Loucy (cell line): ENCODE measurements at regions not wholly inside any gene's neighbourhood (a gene's known extent, or its start where the extent isn't known, plus 50 kb on each side); places are given as distances from the start of the nearest gene placed in this dataset.

ENCODE experiments used
- H2AFZ ChIP-seq: fragments of 200-600 bp; sonication (generic); 2 replicates; pipeline ENCODE4 v1.6.0; 2016; ENCODE audit warnings: antibody characterized with exemption, mild to moderate bottlenecking, low read length, moderate library complexity
- H3F3A ChIP-seq: fragments of 200-600 bp; 2 replicates; pipeline ENCODE4 v1.6.0; 2016; ENCODE audit warnings: antibody characterized with exemption, low read depth, mild to moderate bottlenecking
- H3K27me3 ChIP-seq: fragments of 200-600 bp; sonication (generic); 2 replicates; pipeline ENCODE4 v1.6.1; 2014; ENCODE audit warnings: low read length, mild to moderate bottlenecking; ENCODE audit not compliant: insufficient read depth, poor library complexity, severe bottlenecking
- H3K36me3 ChIP-seq: fragments of 200-600 bp; sonication (generic); 2 replicates; pipeline ENCODE4 v1.6.1; 2016; ENCODE audit warnings: low read length; ENCODE audit not compliant: insufficient read depth
- H3K4me1 ChIP-seq: fragments of 200-600 bp; sonication (generic); 2 replicates; pipeline ENCODE4 v1.5.1; 2014; ENCODE audit warnings: low read length, mild to moderate bottlenecking; ENCODE audit not compliant: insufficient read depth, poor library complexity, severe bottlenecking
- H3K4me2 ChIP-seq: fragments of 200-600 bp; sonication (generic); 2 replicates; pipeline ENCODE4 v1.6.0; 2014; ENCODE audit warnings: antibody characterized with exemption, low read length, low read depth, mild to moderate bottlenecking; ENCODE audit not compliant: poor library complexity, severe bottlenecking
- H3K4me3 ChIP-seq: fragments of 200-600 bp; sonication (generic); 2 replicates; pipeline ENCODE4 v1.5.1; 2014; ENCODE audit warnings: low read length, mild to moderate bottlenecking, mixed read lengths; ENCODE audit not compliant: poor library complexity, severe bottlenecking
- H3K79me2 ChIP-seq: fragments of 200-600 bp; sonication (generic); 2 replicates; pipeline ENCODE4 v1.6.1; 2014; ENCODE audit warnings: low read length; ENCODE audit not compliant: insufficient read depth
- H3K9ac ChIP-seq: fragments of 200-600 bp; sonication (generic); 2 replicates; pipeline ENCODE4 v1.6.0; 2014; ENCODE audit warnings: mild to moderate bottlenecking, low read depth, low read length, moderate library complexity; ENCODE audit not compliant: poor library complexity, severe bottlenecking
- H3K9me2 ChIP-seq: fragments of 200-600 bp; sonication (generic); replicated peaks from 2 replicates; pipeline ENCODE4 v1.6.1; 2016; ENCODE audit warnings: low read depth, low read length, mixed read lengths
- H3K9me3 ChIP-seq: fragments of 200-600 bp; sonication (generic); 2 replicates; pipeline ENCODE4 v1.6.1; 2014; ENCODE audit warnings: mild to moderate bottlenecking, antibody characterized with exemption, low read length, low read depth; ENCODE audit not compliant: insufficient read depth
- H4K20me1 ChIP-seq: fragments of 200-600 bp; sonication (generic); 2 replicates; pipeline ENCODE4 v1.6.0; 2014; ENCODE audit warnings: antibody characterized with exemption, low read length, mild to moderate bottlenecking; ENCODE audit not compliant: insufficient read depth, poor library complexity, severe bottlenecking
- CTCF ChIP-seq: fragments of 200-600 bp; sonication (generic); conservative IDR thresholded peaks from 2 replicates; pipeline ENCODE4 v1.5.1; 2014; ENCODE audit warnings: mild to moderate bottlenecking, antibody characterized with exemption, low read length
- EZH2phosphoT487 ChIP-seq: fragments of 200-600 bp; IDR thresholded peaks from 2 replicates; pipeline ENCODE4 v1.6.1; 2018; ENCODE audit warnings: antibody characterized with exemption, mild to moderate bottlenecking, moderate library complexity, borderline replicate concordance

- no peak overlapping the region for H3K9ac ChIP-seq
- no peaks in the 10 kb centered on the region for H3K9me2 ChIP-seq
- no peak for TF ChIP-seq EZH2phosphoT487
- TF ChIP-seq CTCF: no peak
- no peaks in the 10 kb centered on the region for H3F3A ChIP-seq
- H3K4me2 ChIP-seq: no peak overlapping the region
- H3K9me3 ChIP-seq: no peaks in the 10 kb centered on the region
- H3K27me3 ChIP-seq: no peaks in the 10 kb centered on the region
- no peaks in the 10 kb centered on the region for H3K79me2 ChIP-seq
- no peak overlapping the region for H2AFZ ChIP-seq
- no peaks in the 10 kb centered on the region for H3K36me3 ChIP-seq
- no peaks in the 10 kb centered on the region for H4K20me1 ChIP-seq
- H3K4me1 ChIP-seq: no peaks in the 10 kb centered on the region
- H3K4me3 ChIP-seq: no peak overlapping the region
Observed at GRCh38 chr7:115216652-115217051, 294.8 kb downstream of the MDFIC start.

GRCh38 chr7:115211171-115211570 lies 289.3 kb downstream of the MDFIC start:
- H3K9me3 ChIP-seq: no peaks in the 10 kb centered on the region
- no peaks in the 10 kb centered on the region for H3K9me2 ChIP-seq
- H3K4me2 ChIP-seq: no peak overlapping the region
- no peaks in the 10 kb centered on the region for H4K20me1 ChIP-seq
- H3F3A ChIP-seq: no peaks in the 10 kb centered on the region
- H2AFZ ChIP-seq: no peak overlapping the region
- H3K9ac ChIP-seq: no peak overlapping the region
- no peak for TF ChIP-seq EZH2phosphoT487
- TF ChIP-seq CTCF: no peak
- H3K79me2 ChIP-seq: no peaks in the 10 kb centered on the region
- no peaks in the 10 kb centered on the region for H3K36me3 ChIP-seq
- H3K4me1 ChIP-seq: no peaks in the 10 kb centered on the region
- H3K4me3 ChIP-seq: no peak overlapping the region
- H3K27me3 ChIP-seq: no peaks in the 10 kb centered on the region

GRCh38 chr7:115210552-115210951 lies 288.7 kb downstream of the MDFIC start:
- TF ChIP-seq CTCF (no peak), EZH2phosphoT487 (no peak)

More at GRCh38 chr7:115210552-115210951, 288.7 kb downstream of the MDFIC start:
- H3F3A ChIP-seq: no peaks in the 10 kb centered on the region
- H2AFZ ChIP-seq: no peak overlapping the region
- no peaks in the 10 kb centered on the region for H3K36me3 ChIP-seq
- no peaks in the 10 kb centered on the region for H3K4me1 ChIP-seq
- no peaks in the 10 kb centered on the region for H3K79me2 ChIP-seq
- no peaks in the 10 kb centered on the region for H4K20me1 ChIP-seq
- no peaks in the 10 kb centered on the region for H3K27me3 ChIP-seq
- H3K4me2 ChIP-seq: no peak overlapping the region
- H3K4me3 ChIP-seq: no peak overlapping the region
- no peak overlapping the region for H3K9ac ChIP-seq
- H3K9me2 ChIP-seq: no peaks in the 10 kb centered on the region
- no peaks in the 10 kb centered on the region for H3K9me3 ChIP-seq
